Mesodermal cell (in vitro differentiated cells): ENCODE measurements at regions not wholly inside any gene's neighbourhood (a gene's known extent, or its start where the extent isn't known, plus 50 kb on each side); places are given as distances from the start of the nearest gene placed in this dataset.

Source experiments
- H3K27ac ChIP-seq: 2 replicates; pipeline ENCODE4 v1.7.0; 2013; ENCODE audit warnings: mild to moderate bottlenecking, low read depth, low read length, moderate library complexity; ENCODE audit not compliant: severe bottlenecking
- H3K36me3 ChIP-seq: 2 replicates; pipeline ENCODE4 v1.7.1; 2013; ENCODE audit warnings: mild to moderate bottlenecking, low read length, moderate library complexity; ENCODE audit not compliant: control insufficient read depth, insufficient read depth
- H3K4me1 ChIP-seq: one replicate; pipeline ENCODE4 v1.7.1; 2013; ENCODE audit warnings: mild to moderate bottlenecking, low read length; ENCODE audit not compliant: insufficient read depth, control insufficient read depth, poor library complexity, severe bottlenecking
- H3K4me3 ChIP-seq: 2 replicates; pipeline ENCODE4 v1.7.0; 2013; ENCODE audit warnings: low read length, control low read depth, mild to moderate bottlenecking; ENCODE audit not compliant: insufficient read depth, poor library complexity, severe bottlenecking; ENCODE audit errors: extremely low read depth
- H3K9me3 ChIP-seq: 2 replicates; pipeline ENCODE4 v1.7.1; 2013; ENCODE audit warnings: mild to moderate bottlenecking, low read length, moderate library complexity; ENCODE audit not compliant: control insufficient read depth
- WGBS, 2 experiments: methylation state at CpG; one replicate each; pipeline ENCODE4 v1.1.5; 2013; ENCODE audit warnings: missing lambda C conversion rate in 2 of 2; ENCODE audit not compliant: insufficient coverage in 2 of 2; 5-methylcytosine and 5-hydroxymethylcytosine counted together

- Histone ChIP-seq H3K9me3 (no peaks in the 10 kb centered on the region), H3K4me3 (no peak overlapping the region), H3K36me3 (no peaks in the 10 kb centered on the region), H3K4me1 (no peaks in the 10 kb centered on the region), H3K27ac (no peak overlapping the region)
- WGBS, 2 experiments: 87 to 89% methylated on average over 2 of the region's 2 CpGs
These were observed 98.4 kb upstream of the PEX5L start for GRCh38 chr3:180135101-180135500.

- Histone ChIP-seq H3K9me3 (no peaks in the 10 kb centered on the region), H3K4me3 (no peak overlapping the region), H3K4me1 (no peaks in the 10 kb centered on the region), H3K27ac (no peak overlapping the region), H3K36me3 (no peaks in the 10 kb centered on the region)
- 80% methylated on average over 1 of the region's 3 CpGs; no CpG with 5 or more reads in 1 of the 2 experiments for WGBS, 2 experiments
These were observed 102.1 kb upstream of the PEX5L start for GRCh38 chr3:180138871-180139270.

- Histone ChIP-seq H3K36me3 (no peaks in the 10 kb centered on the region), H3K4me3 (no peak overlapping the region), H3K4me1 (no peaks in the 10 kb centered on the region), H3K27ac (no peak overlapping the region), H3K9me3 (no peaks in the 10 kb centered on the region)
- 61 to 87% methylated on average over 2 of the region's 2 CpGs for WGBS, 2 experiments
These were observed 105.3 kb upstream of the PEX5L start for GRCh38 chr3:180142041-180142440.

- Histone ChIP-seq H3K4me1 (no peaks in the 10 kb centered on the region), H3K4me3 (no peak overlapping the region), H3K36me3 (no peaks in the 10 kb centered on the region), H3K27ac (no peak overlapping the region), H3K9me3 (no peaks in the 10 kb centered on the region)
- 91% methylated on average over 1 of the region's 4 CpGs; no CpG with 5 or more reads in 1 of the 2 experiments for WGBS, 2 experiments
These were observed 105.7 kb upstream of the PEX5L start for GRCh38 chr3:180142472-180142871.

- no peak overlapping the region for H3K27ac ChIP-seq
- H3K36me3 ChIP-seq: no peaks in the 10 kb centered on the region
- H3K4me3 ChIP-seq: no peak overlapping the region
- WGBS, 2 experiments: 91 to 96% methylated on average over 5 to 6 of the region's 9 CpGs
- no peaks in the 10 kb centered on the region for H3K4me1 ChIP-seq
- H3K9me3 ChIP-seq: no peaks in the 10 kb centered on the region
These were observed 125.0 kb upstream of the PEX5L start for GRCh38 chr3:180161770-180162169.

- H3K4me3 ChIP-seq: no peak overlapping the region
- H3K36me3 ChIP-seq: no peaks in the 10 kb centered on the region
- H3K4me1 ChIP-seq: no peaks in the 10 kb centered on the region
- WGBS, 2 experiments: no CpG with 5 or more reads among the region's 1 CpG
- H3K9me3 ChIP-seq: no peaks in the 10 kb centered on the region
- no peak overlapping the region for H3K27ac ChIP-seq
These were observed 138.8 kb upstream of the PEX5L start for GRCh38 chr3:180175572-180175971.

GRCh38 chr3:180176059-180176458, 139.3 kb upstream of the PEX5L start:
- WGBS, 2 experiments: no CpG with 5 or more reads among the region's 3 CpGs
- Histone ChIP-seq H3K36me3 (no peaks in the 10 kb centered on the region), H3K9me3 (no peaks in the 10 kb centered on the region), H3K4me3 (no peak overlapping the region), H3K4me1 (no peaks in the 10 kb centered on the region), H3K27ac (no peak overlapping the region)

GRCh38 chr3:180177255-180177654, 140.5 kb upstream of the PEX5L start:
- H3K4me1 ChIP-seq: no peaks in the 10 kb centered on the region
- WGBS, 2 experiments: 63 to 94% methylated on average over 2 to 3 of the region's 4 CpGs
- H3K4me3 ChIP-seq: no peak overlapping the region
- H3K36me3 ChIP-seq: no peaks in the 10 kb centered on the region
- H3K27ac ChIP-seq: no peak overlapping the region
- no peaks in the 10 kb centered on the region for H3K9me3 ChIP-seq

- H3K4me1 ChIP-seq: no peaks in the 10 kb centered on the region
- no peaks in the 10 kb centered on the region for H3K9me3 ChIP-seq
- no peak overlapping the region for H3K27ac ChIP-seq
- H3K36me3 ChIP-seq: no peaks in the 10 kb centered on the region
- no peak overlapping the region for H3K4me3 ChIP-seq
- 58 to 87% methylated on average over 2 of the region's 2 CpGs for whole genome bisulfite sequencing, 2 experiments
These were observed 142.8 kb upstream of the PEX5L start for GRCh38 chr3:180179562-180179961.

- Histone ChIP-seq H3K4me1 (no peaks in the 10 kb centered on the region), H3K9me3 (no peaks in the 10 kb centered on the region), H3K4me3 (no peak overlapping the region), H3K27ac (no peak overlapping the region), H3K36me3 (no peaks in the 10 kb centered on the region)
- 67 to 83% methylated on average over 1 of the region's 3 CpGs for WGBS, 2 experiments
These were observed 144.1 kb upstream of the PEX5L start for GRCh38 chr3:180180795-180181194.

GRCh38 chr3:180181387-180181786, 144.7 kb upstream of the PEX5L start:
- H3K4me3 ChIP-seq: no peak overlapping the region
- no peaks in the 10 kb centered on the region for H3K4me1 ChIP-seq
- no peaks in the 10 kb centered on the region for H3K9me3 ChIP-seq
- H3K36me3 ChIP-seq: no peaks in the 10 kb centered on the region
- no peak overlapping the region for H3K27ac ChIP-seq

- Histone ChIP-seq H3K4me1 (no peaks in the 10 kb centered on the region), H3K9me3 (no peaks in the 10 kb centered on the region), H3K4me3 (no peak overlapping the region), H3K27ac (no peak overlapping the region), H3K36me3 (no peaks in the 10 kb centered on the region)
- WGBS, 2 experiments: 80 to 90% methylated on average over 1 to 2 of the region's 3 CpGs
These were observed 146.6 kb upstream of the PEX5L start for GRCh38 chr3:180183346-180183745.
